MM.1S (cell line): ENCODE measurements at regions not wholly inside any gene's neighbourhood (a gene's known extent, or its start where the extent isn't known, plus 50 kb on each side); places are given as distances from the start of the nearest gene placed in this dataset.

Experiments used
- CTCF ChIP-seq: fragments of 300-600 bp; sonication (generic); IDR thresholded peaks from 2 replicates; pipeline ENCODE4 v1.5.1; 2016; ENCODE audit warnings: antibody characterized with exemption, low read length, mixed read lengths
- EZH2 ChIP-seq: fragments of 300-600 bp; sonication (generic); optimal IDR thresholded peaks from 2 replicates; pipeline ENCODE3; 2017; ENCODE audit warnings: low read depth, mild to moderate bottlenecking, antibody characterized with exemption, low read length, mixed read lengths
- EZH2phosphoT487 ChIP-seq: fragments of 300-600 bp; sonication (generic); IDR thresholded peaks from 2 replicates; pipeline ENCODE4 v1.6.1; 2018; ENCODE audit warnings: antibody characterized with exemption, low read length

- TF ChIP-seq CTCF = no peak
- no peak for TF ChIP-seq EZH2
- no peak for TF ChIP-seq EZH2phosphoT487
Observed at GRCh38 chr5:3385991-3386519, 209.6 kb upstream of the IRX1 start.
